ENCODE measurements at regions not wholly inside any gene's neighbourhood (a gene's known extent, or its start where the extent isn't known, plus 50 kb on each side); places are given as distances from the start of the nearest gene placed in this dataset.

DNA sequence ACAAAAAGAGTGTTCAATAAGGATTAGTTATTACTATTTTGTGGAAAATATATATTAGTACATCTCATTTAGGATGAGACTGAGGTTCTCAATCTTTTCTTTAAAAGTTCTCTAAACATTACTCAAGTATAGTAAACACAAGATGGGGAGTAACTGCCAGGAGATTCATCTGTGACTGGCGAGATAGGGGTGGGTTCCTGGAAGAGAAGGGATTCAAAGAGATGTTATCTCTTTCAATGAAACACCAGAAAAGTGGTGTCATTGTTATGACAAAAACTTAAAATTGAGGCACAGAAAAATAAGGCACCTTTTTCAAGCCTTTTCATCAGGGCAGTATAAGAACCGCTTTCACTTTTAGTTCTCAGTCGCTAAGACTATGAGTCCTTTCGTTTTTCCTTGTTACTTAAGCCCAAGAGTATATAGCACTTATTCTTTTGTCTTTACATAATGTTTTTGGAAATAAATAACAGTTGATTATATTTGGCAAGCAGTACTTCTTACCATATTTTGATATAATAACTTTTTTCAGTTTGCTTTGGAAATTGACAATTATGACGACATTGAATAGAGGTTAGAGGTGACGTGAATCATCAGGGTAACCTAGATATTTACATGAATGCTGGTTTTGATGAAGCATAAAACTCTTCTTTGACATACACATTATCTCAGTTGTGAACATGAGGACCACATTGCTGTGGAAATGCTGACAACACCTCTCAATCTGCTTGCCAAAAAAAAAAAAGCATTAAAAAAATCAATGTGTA, 393.9 kb upstream of the TCF4 start:
- TF ChIP-seq, protein P1, sequence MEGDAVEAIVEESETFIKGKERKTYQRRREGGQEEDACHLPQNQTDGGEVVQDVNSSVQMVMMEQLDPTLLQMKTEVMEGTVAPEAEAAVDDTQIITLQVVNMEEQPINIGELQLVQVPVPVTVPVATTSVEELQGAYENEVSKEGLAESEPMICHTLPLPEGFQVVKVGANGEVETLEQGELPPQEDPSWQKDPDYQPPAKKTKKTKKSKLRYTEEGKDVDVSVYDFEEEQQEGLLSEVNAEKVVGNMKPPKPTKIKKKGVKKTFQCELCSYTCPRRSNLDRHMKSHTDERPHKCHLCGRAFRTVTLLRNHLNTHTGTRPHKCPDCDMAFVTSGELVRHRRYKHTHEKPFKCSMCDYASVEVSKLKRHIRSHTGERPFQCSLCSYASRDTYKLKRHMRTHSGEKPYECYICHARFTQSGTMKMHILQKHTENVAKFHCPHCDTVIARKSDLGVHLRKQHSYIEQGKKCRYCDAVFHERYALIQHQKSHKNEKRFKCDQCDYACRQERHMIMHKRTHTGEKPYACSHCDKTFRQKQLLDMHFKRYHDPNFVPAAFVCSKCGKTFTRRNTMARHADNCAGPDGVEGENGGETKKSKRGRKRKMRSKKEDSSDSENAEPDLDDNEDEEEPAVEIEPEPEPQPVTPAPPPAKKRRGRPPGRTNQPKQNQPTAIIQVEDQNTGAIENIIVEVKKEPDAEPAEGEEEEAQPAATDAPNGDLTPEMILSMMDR (IDR thresholded peaks at IDR 0.05) = no peak
- TF ChIP-seq POLR2A (IDR thresholded peaks at IDR 0.05) = no peak

Measured in ovary (tissue), 3 donors.